GM12878 (cell line): ENCODE measurements at regions not wholly inside any gene's neighbourhood (a gene's known extent, or its start where the extent isn't known, plus 50 kb on each side); places are given as distances from the start of the nearest gene placed in this dataset.

ENCODE experiments used
- ATAC-seq: fragments of 200-7000 bp; cut with Tn5 transposase; 3 replicates; pipeline ENCODE4 v1.9.1; 2020; ENCODE audit warnings: mild to moderate bottlenecking, moderate library complexity
- BruUV-seq: library from RNA; stranded (reverse); fragments of 400-500 nt; replicated peaks from 2 replicates; lab custom pipeline; 2021; lab: Mats Ljungman, UMichigan
- CTCF ChIA-PET: fragments of 300-600 bp; sonication (Branson Sonifier 250); formaldehyde crosslinking; extraction: SDS; loops from one replicate; lab custom pipeline; 2021; ENCODE audit warnings: inconsistent platforms; lab: Yijun Ruan, JAX
- POLR2A ChIA-PET: fragments of 350-600 bp; formaldehyde crosslinking; extraction: SDS; loops from one replicate; lab custom pipeline; 2021; ENCODE audit warnings: inconsistent platforms; lab: Charles Lee
- RAD21 ChIA-PET: fragments of 300-600 bp; sonication (Branson Sonifier 250); formaldehyde crosslinking; loops from one replicate; lab custom pipeline; 2023; ENCODE audit warnings: antibody characterized with exemption; ENCODE audit not compliant: unreplicated experiment; lab: Charles Lee
- SMC1A ChIA-PET: fragments of 300-600 bp; sonication (Branson Sonifier 250); formaldehyde crosslinking; loops from one replicate; lab custom pipeline; 2023; ENCODE audit not compliant: unreplicated experiment, uncharacterized antibody; lab: Charles Lee
- DNase-seq: peaks from one replicate; pipeline ENCODE4 v3.0.0-alpha.2; 2011; ENCODE audit warnings: low read depth, low spot score
- FAIRE-seq: peaks from 3 replicates; lab custom pipeline; 2011; peaks lifted over from hg19 to GRCh38; lab: Jason Lieb, UNC
- H2AFZ ChIP-seq: 2 replicates; pipeline ENCODE4 v1.6.0; 2011; ENCODE audit warnings: low read depth, low read length, control low read depth; ENCODE audit not compliant: control insufficient read depth
- H3K27ac ChIP-seq: 2 replicates; pipeline ENCODE4 v1.5.1; 2011; ENCODE audit warnings: control low read depth; ENCODE audit not compliant: control insufficient read depth, insufficient read depth
- H3K27me3 ChIP-seq, 2 experiments: replicated peaks in 1 of 2; 2 replicates each; pipeline versions ENCODE4 v1.6.0 to v1.6.1; 2011; ENCODE audit warnings: low read length in 1 of 2; ENCODE audit not compliant: control insufficient read depth in 2 of 2, insufficient read depth in 2 of 2
- H3K36me3 ChIP-seq, 2 experiments: 2 replicates each; pipeline ENCODE4 v1.5.1; 2011; ENCODE audit warnings: low read length in 1 of 2; ENCODE audit not compliant: control insufficient read depth in 2 of 2, insufficient read depth in 2 of 2
- H3K4me1 ChIP-seq: 2 replicates; pipeline ENCODE4 v1.6.1; 2011; ENCODE audit warnings: mild to moderate bottlenecking, low read length, moderate library complexity, mixed read lengths; ENCODE audit not compliant: control insufficient read depth, insufficient read depth
- H3K4me2 ChIP-seq: 2 replicates; pipeline ENCODE4 v1.6.0; 2011; ENCODE audit warnings: control low read depth; ENCODE audit not compliant: control insufficient read depth, insufficient read depth
- H3K4me3 ChIP-seq: fragments of 200-600 bp; sonication (generic); 2 replicates; pipeline ENCODE4 v1.5.1; 2016
- H3K79me2 ChIP-seq: 2 replicates; pipeline ENCODE4 v1.6.0; 2011; ENCODE audit warnings: low read length; ENCODE audit not compliant: control insufficient read depth, insufficient read depth
- H3K9ac ChIP-seq: 2 replicates; pipeline ENCODE4 v1.8.0; 2011; ENCODE audit warnings: low read length, control low read depth, mixed read lengths; ENCODE audit not compliant: control insufficient read depth, insufficient read depth
- H3K9me3 ChIP-seq: replicated peaks from 3 replicates; pipeline ENCODE4 v1.5.1; 2011; ENCODE audit warnings: mild to moderate bottlenecking, low read length; ENCODE audit not compliant: control insufficient read depth, insufficient read depth
- H4K20me1 ChIP-seq: 2 replicates; pipeline ENCODE4 v1.6.0; 2011; ENCODE audit not compliant: control insufficient read depth, insufficient read depth
- BCL11A ChIP-seq: IDR thresholded peaks from 2 replicates; pipeline ENCODE4 v1.6.1; 2011; ENCODE audit warnings: low read depth, low read length
- CHD1 ChIP-seq: IDR thresholded peaks from 2 replicates; pipeline ENCODE4 v1.6.1; 2012; ENCODE audit warnings: low read depth, low read length, improper control_type of control experiment
- ETV6 ChIP-seq, 2 experiments: fragments of 450-650 bp in 1 of 2; IDR thresholded peaks in 1 of 2; conservative IDR thresholded peaks in 1 of 2; 2 replicates each; pipeline ENCODE4 v1.6.1; 2014; ENCODE audit warnings: antibody characterized with exemption in 1 of 2, borderline replicate concordance in 1 of 2, low read depth in 1 of 2, mild to moderate bottlenecking in 1 of 2, moderate library complexity in 1 of 2
- GABPA ChIP-seq: IDR thresholded peaks from 2 replicates; pipeline ENCODE4 v1.6.1; 2014; ENCODE audit warnings: antibody characterized with exemption, low read depth, mild to moderate bottlenecking, inconsistent platforms
- HDAC2 ChIP-seq: fragments of 200-600 bp; sonication (generic); IDR thresholded peaks from 2 replicates; pipeline ENCODE4 v1.6.1; 2017
- IKZF1 ChIP-seq: fragments of 450-650 bp; conservative IDR thresholded peaks from 2 replicates; pipeline ENCODE4 v1.6.1; 2017; ENCODE audit warnings: antibody characterized with exemption, mild to moderate bottlenecking
- NFYA ChIP-seq: IDR thresholded peaks from 2 replicates; pipeline ENCODE4 v1.6.1; 2011; ENCODE audit warnings: low read depth, mild to moderate bottlenecking, low read length, improper control_type of control experiment, borderline replicate concordance
- NRF1 ChIP-seq: conservative IDR thresholded peaks from 2 replicates; pipeline ENCODE4 v1.6.1; 2011; ENCODE audit warnings: mild to moderate bottlenecking, low read depth, low read length, improper control_type of control experiment
- RAD21 ChIP-seq: IDR thresholded peaks from 2 replicates; pipeline ENCODE4 v1.6.1; 2011; ENCODE audit warnings: mild to moderate bottlenecking, low read depth, low read length, moderate library complexity; ENCODE audit not compliant: insufficient read depth
- RB1 ChIP-seq: fragments of 450-650 bp; formaldehyde crosslinking; IDR thresholded peaks from 2 replicates; pipeline ENCODE4 v1.6.1; 2017; ENCODE audit warnings: mild to moderate bottlenecking, borderline replicate concordance
- SUPT20H ChIP-seq: IDR thresholded peaks from 2 replicates; pipeline ENCODE4 v1.6.1; 2011; ENCODE audit warnings: low read depth, mild to moderate bottlenecking, low read length, moderate library complexity, borderline replicate concordance; ENCODE audit not compliant: control insufficient read depth
- TARDBP ChIP-seq: IDR thresholded peaks from 2 replicates; pipeline ENCODE4 v1.6.1; 2016; ENCODE audit warnings: borderline replicate concordance
- WGBS: methylation state at CpG from one replicate; pipeline ENCODE4 v1.1.6; 2016; ENCODE audit warnings: low lambda C conversion rate; ENCODE audit not compliant: insufficient replicate concordance, insufficient coverage; ENCODE audit errors: missing lambda C conversion rate; 5-methylcytosine and 5-hydroxymethylcytosine counted together
- in situ Hi-C: fragments of 300-500 bp; cut with MboI; formaldehyde crosslinking; loops from 9 replicates; pipeline ENCODE4 v1.14.3; 2018; ENCODE audit warnings: mixed read lengths
- intact Hi-C: fragments of 100-400 bp; cut with micrococcal nuclease; formaldehyde crosslinking; loops from one replicate; pipeline ENCODE4 v1.14.2; 2022; ENCODE audit not compliant: unreplicated experiment
- TF ChIP-seq, protein P1 (sequence below): fragments of 450-650 bp; IDR thresholded peaks from 2 replicates; pipeline ENCODE4 v1.6.1; 2018; ENCODE audit warnings: borderline replicate concordance, mild to moderate bottlenecking; ENCODE audit not compliant: partially characterized antibody
- TF ChIP-seq, protein P2 (sequence below): IDR thresholded peaks from 2 replicates; pipeline ENCODE4 v1.6.1; 2011; ENCODE audit warnings: borderline replicate concordance, low read depth, mild to moderate bottlenecking, moderate library complexity, mixed read lengths, low read length; ENCODE audit not compliant: insufficient read depth; ENCODE audit errors: extremely low read length
- TF ChIP-seq, protein P3 (sequence below): fragments of 450-650 bp; IDR thresholded peaks from 2 replicates; pipeline ENCODE4 v1.6.1; 2017; ENCODE audit warnings: mild to moderate bottlenecking, low read depth, inconsistent platforms; ENCODE audit not compliant: poor library complexity, severe bottlenecking
- TF ChIP-seq, protein P4 (sequence below): IDR thresholded peaks from 2 replicates; pipeline ENCODE4 v1.6.1; 2012; ENCODE audit warnings: low read depth, low read length, improper control_type of control experiment
- TF ChIP-seq, protein P5 (sequence below): IDR thresholded peaks from 2 replicates; pipeline ENCODE4 v1.6.1; 2011; ENCODE audit warnings: low read depth, mild to moderate bottlenecking, low read length, moderate library complexity, borderline replicate concordance; ENCODE audit errors: extremely low read depth

DNA sequence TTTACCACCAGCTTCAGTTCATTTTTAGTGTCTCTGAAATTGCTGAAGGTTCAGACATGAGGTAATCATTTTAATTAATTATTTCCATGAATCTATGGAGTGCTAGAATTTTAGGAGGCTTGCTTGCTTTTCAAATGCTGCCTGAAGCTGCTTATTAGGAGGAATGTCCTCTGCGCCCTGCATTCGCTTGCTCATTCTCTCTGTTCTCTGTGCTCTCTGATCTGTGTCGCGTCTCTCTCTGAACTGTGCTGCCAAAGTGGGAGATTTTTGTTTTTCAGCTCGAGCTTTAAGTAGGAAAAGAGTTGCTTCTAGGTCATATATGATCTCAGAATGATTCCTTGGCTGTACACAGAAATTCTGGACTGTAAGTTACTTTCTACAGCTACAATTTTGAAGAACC is 101.7 kb upstream of the PRR16 start:
- H3K27me3 ChIP-seq: no peaks in the 10 kb centered on the region
- FAIRE-seq (no peak), DNase-seq (no peak), ATAC-seq (no peak)
- WGBS: 43% methylated on average over 5 of the region's 5 CpGs
- no peaks in the 10 kb centered on the region for H3K4me1 ChIP-seq
- intact Hi-C loops: no loop called here
- no peaks in the 10 kb centered on the region for H3K36me3 ChIP-seq
- no peak overlapping the region for H2AFZ ChIP-seq
- H3K9me3 ChIP-seq: no peaks in the 10 kb centered on the region
- in situ Hi-C loops: no loop called here
- H3K79me2 ChIP-seq: no peaks in the 10 kb centered on the region
- H3K4me2 ChIP-seq: no peak overlapping the region
- no peak overlapping the region for H3K9ac ChIP-seq
- no TSS peak for BruUV-seq
- ChIA-PET SMC1A (no interaction called here), POLR2A (no interaction called here), CTCF (no interaction called here), RAD21 (no interaction called here)
- no peak overlapping the region for H3K27ac ChIP-seq
- no peak overlapping the region for H3K4me3 ChIP-seq
- no peaks in the 10 kb centered on the region for H4K20me1 ChIP-seq
- TF ChIP-seq, protein P1, sequence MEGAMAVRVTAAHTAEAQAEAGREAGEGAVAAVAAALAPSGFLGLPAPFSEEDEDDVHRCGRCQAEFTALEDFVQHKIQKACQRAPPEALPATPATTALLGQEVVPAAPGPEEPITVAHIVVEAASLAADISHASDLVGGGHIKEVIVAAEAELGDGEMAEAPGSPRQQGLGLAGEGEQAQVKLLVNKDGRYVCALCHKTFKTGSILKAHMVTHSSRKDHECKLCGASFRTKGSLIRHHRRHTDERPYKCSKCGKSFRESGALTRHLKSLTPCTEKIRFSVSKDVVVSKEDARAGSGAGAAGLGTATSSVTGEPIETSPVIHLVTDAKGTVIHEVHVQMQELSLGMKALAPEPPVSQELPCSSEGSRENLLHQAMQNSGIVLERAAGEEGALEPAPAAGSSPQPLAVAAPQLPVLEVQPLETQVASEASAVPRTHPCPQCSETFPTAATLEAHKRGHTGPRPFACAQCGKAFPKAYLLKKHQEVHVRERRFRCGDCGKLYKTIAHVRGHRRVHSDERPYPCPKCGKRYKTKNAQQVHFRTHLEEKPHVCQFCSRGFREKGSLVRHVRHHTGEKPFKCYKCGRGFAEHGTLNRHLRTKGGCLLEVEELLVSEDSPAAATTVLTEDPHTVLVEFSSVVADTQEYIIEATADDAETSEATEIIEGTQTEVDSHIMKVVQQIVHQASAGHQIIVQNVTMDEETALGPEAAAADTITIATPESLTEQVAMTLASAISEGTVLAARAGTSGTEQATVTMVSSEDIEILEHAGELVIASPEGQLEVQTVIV: no peak
- TF ChIP-seq RB1 (no peak), BCL11A (no peak), RAD21 (no peak), GABPA (no peak), TARDBP (no peak), NFYA (no peak), SUPT20H (no peak), IKZF1 (no peak), CHD1 (no peak), NRF1 (no peak), HDAC2 (no peak), ETV6 (conservative IDR thresholded peaks at IDR 0.05 in 1 of 2, IDR thresholded peaks at IDR 0.05 in 1 of 2; ENCODE audit: borderline replicate concordance in 1 of 2, low read depth in 1 of 2) (no peak)
- TF ChIP-seq, protein P2, sequence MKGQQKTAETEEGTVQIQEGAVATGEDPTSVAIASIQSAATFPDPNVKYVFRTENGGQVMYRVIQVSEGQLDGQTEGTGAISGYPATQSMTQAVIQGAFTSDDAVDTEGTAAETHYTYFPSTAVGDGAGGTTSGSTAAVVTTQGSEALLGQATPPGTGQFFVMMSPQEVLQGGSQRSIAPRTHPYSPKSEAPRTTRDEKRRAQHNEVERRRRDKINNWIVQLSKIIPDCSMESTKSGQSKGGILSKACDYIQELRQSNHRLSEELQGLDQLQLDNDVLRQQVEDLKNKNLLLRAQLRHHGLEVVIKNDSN: no peak
- TF ChIP-seq, protein P3, sequence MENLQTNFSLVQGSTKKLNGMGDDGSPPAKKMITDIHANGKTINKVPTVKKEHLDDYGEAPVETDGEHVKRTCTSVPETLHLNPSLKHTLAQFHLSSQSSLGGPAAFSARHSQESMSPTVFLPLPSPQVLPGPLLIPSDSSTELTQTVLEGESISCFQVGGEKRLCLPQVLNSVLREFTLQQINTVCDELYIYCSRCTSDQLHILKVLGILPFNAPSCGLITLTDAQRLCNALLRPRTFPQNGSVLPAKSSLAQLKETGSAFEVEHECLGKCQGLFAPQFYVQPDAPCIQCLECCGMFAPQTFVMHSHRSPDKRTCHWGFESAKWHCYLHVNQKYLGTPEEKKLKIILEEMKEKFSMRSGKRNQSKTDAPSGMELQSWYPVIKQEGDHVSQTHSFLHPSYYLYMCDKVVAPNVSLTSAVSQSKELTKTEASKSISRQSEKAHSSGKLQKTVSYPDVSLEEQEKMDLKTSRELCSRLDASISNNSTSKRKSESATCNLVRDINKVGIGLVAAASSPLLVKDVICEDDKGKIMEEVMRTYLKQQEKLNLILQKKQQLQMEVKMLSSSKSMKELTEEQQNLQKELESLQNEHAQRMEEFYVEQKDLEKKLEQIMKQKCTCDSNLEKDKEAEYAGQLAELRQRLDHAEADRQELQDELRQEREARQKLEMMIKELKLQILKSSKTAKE: no peak
- TF ChIP-seq, protein P4, sequence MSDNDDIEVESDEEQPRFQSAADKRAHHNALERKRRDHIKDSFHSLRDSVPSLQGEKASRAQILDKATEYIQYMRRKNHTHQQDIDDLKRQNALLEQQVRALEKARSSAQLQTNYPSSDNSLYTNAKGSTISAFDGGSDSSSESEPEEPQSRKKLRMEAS: no peak
- TF ChIP-seq, protein P5, sequence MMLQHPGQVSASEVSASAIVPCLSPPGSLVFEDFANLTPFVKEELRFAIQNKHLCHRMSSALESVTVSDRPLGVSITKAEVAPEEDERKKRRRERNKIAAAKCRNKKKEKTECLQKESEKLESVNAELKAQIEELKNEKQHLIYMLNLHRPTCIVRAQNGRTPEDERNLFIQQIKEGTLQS: no peak
